HG02798 (cell line): ENCODE measurements at regions not wholly inside any gene's neighbourhood (a gene's known extent, or its start where the extent isn't known, plus 50 kb on each side); places are given as distances from the start of the nearest gene placed in this dataset.

Experiments used
- ATAC-seq: cut with Tn5 transposase; IDR thresholded peaks from one replicate; pipeline ENCODE4 v1.9.1; 2021; ENCODE audit warnings: mild to moderate bottlenecking; ENCODE audit not compliant: unreplicated experiment, poor library complexity

DNA sequence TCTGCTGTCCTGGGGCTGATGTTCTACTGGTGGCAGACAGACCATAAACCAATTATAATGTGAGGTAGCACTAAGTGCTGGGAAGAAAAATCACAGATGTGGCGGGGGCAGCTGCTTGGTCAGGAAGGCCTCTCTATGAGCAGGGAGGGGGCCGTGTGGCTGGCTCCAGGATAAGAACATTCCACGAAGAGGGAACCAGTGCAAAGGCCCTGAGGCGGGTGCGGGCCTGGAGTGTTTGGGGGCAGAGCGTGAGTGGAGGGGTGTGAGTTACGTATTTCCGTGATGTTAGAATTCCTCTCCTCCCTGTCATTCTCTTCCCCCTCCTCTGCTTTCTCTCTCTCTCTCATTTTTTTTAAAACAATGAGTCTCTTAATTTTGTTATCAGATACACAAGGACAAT is 67.2 kb downstream of the CEBPB start:
- ATAC-seq = no peak

DNA sequence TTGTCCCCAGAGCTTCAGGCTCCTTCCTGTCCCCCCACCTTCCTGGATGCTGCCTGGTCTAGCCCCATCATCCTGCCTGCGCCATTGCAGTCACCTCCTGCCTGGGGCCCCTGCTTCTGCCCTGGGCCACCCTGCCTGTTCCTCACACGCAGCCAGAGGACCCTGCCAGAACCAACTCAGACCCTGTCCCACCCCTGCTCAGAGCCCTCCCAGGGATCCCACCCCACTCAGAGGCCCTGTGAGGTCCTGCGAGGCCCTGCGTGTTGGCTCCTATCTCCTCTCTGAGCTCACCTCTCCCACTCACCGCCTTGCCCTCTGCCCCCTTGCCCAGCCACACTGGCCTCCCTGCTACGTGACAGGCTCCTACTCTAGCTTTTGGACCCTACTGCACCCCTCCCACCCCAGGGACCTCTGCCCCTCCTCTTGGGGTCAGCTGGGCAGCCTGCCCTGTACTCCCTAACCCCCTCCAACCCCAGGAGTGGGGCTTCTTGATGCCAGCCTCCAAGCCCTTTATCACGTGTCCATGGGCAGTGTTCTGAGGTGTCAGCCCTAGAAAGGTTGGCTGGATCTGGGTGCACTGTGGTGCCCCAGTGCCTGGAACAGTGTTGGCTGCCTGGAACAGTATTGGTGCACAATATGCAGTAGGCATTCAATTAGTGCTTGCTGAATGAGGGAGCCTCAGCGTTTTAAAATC is 68.3 kb downstream of the CEBPB start:
- no peak for ATAC-seq

GRCh38 chr20:50259705-50260478 is 69.3 kb downstream of the CEBPB start:
- ATAC-seq = no peak

DNA sequence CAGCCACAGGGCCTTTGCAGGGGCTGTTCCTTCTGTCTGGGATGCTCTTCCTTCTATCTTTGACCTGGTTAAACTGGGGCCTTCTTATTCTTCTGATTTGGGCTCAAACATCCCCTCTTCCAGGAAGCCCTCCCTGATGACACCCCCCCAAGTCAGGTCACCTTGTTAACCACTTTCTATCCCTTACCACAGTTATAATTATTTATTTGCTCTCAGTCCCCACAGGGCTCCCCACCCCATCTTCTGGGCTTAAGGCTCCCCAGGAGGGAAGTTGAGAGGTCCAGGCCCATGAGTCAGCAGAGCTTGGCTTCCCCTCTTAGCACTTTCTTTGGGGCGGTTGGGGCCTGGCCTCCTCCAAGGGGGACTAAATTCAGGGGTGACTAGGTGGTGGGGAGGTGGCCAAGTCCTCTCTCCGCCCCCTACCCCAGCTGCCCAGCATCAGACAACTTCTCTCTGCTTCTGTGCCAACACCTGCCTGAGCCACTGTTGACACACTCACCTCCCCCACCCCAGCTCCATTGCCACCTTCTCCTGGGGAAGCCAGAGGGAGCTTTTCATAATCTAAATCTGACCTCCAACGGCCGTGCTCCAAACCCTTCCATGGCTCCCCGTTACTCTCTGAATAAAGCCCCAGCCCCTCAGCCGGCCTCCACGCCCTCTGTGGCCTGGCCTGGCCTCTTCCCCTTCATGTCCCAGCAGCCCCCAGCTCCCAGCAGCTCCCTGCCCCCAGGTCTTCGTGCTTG is 70.0 kb downstream of the CEBPB start:
- no peak for ATAC-seq

DNA sequence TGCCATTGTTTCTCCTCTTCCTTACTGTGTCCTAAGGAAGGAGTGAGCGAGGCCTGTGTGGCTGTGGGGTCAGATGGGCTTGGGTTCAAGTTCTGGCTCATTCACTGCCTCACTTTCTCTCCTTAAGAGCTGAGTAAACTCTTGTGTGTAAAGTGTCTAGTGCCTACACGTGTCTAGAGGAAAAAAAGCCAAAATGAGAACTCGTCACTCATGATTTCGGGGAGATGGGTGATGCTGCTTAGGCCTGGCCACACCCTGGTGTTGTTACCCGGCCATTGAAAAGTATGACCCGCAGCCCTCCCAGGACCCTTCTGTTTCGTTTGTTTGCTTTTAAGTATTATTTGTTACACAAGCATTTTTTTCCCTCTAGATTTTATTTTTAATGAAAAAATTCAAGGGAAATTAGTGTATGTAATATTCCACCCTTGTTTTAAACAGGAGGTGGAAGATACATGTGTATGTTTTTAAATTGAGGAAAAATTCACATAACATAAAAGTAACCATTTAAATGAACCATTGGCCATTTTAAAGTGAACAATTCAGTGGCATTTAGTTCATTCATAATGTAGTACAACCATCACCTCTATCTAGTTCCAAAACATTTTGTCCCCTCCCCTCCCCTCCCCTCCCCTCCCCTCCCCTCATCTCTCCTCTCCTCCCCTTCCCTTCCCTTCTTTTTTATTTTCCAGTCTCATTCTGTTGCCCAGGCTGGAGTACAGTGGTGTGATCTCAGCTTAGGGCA is 71.0 kb downstream of the CEBPB start:
- ATAC-seq = no peak

- no peak for ATAC-seq
These were observed 73.2 kb downstream of the CEBPB start for GRCh38 chr20:50263831-50264230.

DNA sequence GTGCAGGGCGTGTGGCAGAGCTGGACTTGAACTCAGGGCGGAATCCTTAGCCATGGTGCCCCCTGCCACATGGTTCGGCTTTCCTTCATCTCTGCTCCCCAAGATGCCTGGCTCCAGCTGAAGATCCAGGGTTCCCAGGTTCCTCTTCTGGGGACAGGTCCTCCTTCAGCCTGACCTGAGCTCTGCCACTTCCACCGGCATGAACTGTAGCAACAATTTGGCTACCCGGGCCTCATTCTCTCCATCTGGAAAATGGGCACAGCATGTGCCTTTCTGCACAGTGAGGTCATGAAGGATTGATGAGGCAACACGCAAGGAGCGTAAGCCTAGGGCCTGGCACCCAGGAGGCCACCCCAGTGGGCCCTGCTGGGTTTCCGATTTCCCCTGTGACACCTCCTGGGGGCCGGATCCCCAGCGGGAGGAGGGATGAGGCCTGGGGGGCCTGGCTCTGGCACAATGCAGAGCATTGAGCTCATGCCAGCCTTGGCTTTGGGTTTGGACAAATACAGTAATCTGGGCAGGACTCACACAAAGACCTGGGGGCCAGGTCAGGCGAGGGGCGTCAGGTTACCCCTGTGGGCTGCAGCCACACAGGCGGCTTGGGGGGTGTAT is 74.0 kb downstream of the CEBPB start:
- ATAC-seq = no peak

DNA sequence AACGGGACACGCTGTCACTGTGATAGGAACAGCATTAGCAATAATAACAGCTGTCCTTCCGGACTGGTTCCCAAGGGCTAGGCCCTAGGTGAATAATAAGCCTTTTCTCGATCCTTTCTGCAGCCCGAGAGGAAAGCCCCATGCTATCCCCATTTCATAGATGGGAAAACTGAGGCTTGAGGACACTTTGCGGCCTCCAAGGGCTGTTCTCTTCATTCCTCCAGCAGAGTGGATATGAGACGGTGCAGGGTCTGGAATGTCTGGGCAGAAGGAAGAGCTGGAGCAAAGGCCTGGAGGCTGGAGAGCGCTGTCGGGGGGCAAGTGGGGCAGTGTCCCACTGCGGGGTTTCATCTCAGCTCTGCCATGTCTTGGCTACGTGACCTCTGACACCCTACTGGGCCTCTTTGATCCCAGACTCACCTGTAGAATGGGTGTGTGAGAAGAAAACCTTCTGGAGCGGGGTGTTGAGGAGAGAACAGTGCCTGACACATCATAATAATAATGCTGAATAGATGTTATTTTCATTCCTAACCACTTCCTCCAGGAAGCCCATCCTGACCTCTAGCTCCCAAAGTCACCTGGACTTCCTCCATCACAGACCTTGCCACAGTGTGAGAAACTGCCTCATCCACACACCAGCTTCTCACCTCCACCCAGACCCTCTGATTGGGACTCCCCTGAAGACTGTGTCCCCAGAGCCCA is 74.8 kb downstream of the CEBPB start:
- ATAC-seq = no peak

GRCh38 chr20:50266293-50267040 is 75.8 kb downstream of the CEBPB start:
- ATAC-seq = no peak

DNA sequence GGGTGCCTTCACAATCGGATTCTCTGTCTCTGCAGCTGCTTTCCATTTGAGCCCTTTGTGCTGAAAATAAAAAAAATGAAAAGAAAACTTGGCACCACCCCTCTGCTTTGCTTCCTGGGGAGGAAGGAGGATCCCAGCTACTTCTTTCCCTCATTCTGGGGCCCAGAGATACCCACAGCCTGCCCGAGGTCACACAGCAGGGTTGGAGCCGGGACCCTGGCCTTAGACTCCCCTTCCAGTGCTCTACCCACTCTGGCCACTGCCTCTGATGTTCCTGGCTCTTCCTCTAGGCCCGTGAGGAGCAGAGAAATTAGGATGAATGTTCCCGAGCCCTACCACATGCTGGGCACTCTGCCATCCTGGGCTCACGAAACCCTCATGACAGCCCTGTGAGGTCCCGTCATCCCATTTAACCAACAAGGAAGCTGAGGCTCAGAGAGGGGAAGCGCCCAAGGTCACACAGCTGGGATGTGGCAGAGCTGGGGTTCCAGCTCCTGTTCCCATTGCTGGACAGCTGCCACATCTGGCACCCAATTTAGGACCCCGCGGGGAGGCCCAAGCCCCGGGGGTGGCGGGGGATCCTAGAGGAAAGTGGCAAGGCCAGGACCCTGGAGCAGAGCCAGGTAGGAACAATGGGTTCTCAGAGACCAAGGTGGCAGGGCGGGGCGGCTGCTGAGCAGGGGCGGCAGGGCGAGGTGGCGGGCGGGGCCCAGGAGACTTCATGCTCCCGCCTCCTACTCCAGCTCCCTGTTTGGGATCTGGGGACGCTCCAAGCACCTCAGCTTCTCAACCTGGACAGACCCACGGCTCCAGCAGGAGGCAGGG is 76.6 kb downstream of the CEBPB start:
- no peak for ATAC-seq

DNA sequence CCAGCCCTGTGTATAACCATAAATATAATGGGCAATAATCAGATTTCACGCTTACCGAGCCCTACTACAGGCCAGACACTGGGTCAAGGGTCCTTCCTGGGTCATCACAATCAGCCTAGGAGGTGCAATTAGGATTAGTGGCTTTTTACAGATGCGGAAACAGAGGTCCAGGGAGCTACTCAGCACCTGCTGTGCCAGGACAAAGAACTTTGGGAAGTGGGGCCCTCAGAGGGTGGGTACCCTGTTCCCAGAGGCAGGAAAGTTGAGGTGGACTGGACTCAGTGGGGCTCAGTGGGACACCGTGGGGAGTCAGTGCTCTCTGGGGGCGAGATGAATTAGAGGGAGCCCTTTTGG is 77.2 kb downstream of the CEBPB start:
- no peak for ATAC-seq

DNA sequence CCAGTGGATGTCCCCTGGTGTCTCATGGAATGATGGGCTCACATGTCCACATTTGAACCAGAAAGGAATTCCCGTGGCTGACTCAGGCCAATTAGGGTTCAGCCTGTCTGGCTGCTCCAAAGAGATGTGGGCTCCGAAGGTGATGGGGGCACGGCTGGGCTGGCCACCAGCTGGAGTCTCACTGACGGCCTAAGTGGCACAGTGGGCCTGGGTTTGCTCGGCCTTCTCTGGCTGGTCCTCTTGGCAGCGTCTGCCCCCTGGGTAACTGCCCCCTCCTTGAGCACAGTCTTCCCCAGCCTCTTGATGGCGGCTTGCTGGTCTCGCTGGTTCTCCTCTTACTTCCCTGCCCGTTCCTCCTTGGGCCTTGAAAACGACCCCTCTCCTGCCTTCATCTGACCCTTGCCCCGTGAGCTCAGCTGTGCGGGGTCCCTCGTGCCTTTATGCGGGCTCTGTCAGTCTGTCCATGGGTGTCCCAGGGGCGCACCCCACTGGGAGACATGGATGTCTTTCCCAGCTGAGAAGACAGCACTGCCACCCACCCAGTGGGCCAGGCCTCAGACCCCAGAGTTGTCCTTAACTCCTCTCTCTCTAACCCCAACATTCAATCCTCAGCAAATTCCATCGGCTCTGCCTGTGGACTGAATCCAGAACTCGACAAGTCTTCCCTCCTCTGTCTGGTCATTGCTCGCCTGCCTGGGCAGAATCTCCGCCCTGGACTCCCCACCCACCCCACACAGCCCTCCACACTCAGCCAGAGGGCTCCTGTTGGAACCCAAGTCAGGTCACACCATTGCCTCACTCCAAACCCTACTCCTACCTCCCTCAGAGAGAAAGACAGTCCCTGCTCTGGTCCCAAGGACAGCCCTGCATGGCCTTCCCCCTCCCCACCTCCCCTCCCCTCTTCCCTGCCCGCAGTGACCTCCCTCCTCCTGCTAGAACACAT is 78.7 kb downstream of the CEBPB start:
- ATAC-seq = no peak

GRCh38 chr20:50270034-50270395 is 79.4 kb downstream of the CEBPB start:
- ATAC-seq = no peak

DNA sequence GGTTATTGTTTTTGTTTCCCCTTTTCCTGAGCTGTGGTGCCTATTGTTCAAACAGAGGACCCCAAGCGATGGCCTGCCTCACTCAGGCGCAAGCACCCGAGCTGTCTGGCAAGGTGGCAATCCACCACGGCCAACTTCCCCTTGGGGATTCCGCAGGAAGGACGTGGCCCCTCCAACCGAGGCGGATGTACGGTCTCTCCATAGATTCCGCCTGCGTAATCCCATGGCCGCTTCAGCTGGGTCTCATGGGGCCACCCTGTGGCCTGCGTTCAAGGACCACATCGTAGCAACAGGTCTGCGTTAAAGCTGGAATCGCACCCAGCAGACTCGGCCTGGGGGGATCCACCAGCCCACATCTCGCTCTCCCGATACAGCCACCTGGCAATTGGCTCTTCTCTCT is 79.9 kb downstream of the CEBPB start:
- no peak for ATAC-seq

GRCh38 chr20:50271176-50271575 is 80.5 kb downstream of the CEBPB start:
- ATAC-seq = no peak

- no peak for ATAC-seq
These were observed 81.0 kb downstream of the CEBPB start for GRCh38 chr20:50271612-50272011.

DNA sequence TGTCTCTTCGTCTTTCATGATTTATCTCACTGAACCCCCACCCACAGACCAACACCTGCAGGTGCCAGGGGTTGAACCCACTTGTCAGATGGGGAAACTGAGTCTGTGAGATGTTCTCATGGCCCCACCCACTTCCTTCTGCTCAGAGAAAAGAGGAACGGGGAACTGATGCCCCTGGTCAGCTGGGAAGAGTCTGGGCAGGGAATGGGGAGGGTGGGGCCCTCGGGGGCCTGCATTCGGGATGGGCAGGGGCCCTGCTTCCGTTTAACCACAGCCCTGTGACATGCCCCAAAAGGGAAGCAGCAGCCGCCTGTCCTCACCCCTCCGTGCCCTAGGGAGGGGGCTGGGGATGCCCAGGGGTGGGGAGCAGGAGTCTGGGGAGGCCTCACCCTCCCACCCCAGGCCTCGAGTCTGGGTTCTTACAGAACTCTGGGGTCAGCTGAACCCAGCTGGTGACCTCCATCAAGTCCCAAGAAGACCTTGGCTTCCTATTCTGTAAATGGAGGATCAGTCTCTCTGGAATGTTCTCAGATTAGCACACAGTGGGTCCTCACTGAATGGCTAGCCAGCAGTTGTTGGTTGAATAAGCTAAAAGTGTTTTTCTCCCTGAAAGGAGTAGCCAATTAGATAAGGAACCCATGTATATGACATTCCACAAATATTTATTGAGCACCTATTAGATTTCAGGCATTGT is 81.5 kb downstream of the CEBPB start:
- ATAC-seq = no peak
